ENCODE measurements at regions not wholly inside any gene's neighbourhood (a gene's known extent, or its start where the extent isn't known, plus 50 kb on each side); places are given as distances from the start of the nearest gene placed in this dataset.

GRCh38 chr13:110774490-110774889 lies 61.0 kb downstream of the ING1 start:
- Histone ChIP-seq H3K4me3 (no peak overlapping the region), H3K27me3 (ENCODE audit: control insufficient read depth in 2 of 2, insufficient read depth in 2 of 2, low read length in 2 of 2) (peaks cover 14 to 33% of the 10 kb centered on the region in 2 experiments), H3K27ac (ENCODE audit: extremely low read depth, low read depth, low read length) (no peak overlapping the region), H3K9me3 (replicated peaks; ENCODE audit: control insufficient read depth, insufficient read depth, low read depth, low read length) (no peaks in the 10 kb centered on the region), H2AFZ (ENCODE audit: low read depth, low read length) (no peak overlapping the region), H3K4me1 (replicated peaks in 1 of 2; ENCODE audit: control insufficient read depth in 2 of 2, insufficient read depth in 2 of 2, low read length in 2 of 2) (no peaks in the 10 kb centered on the region; a peak in 1 of 5 replicates), H3K9ac (ENCODE audit: insufficient read depth in 1 of 2, low read depth in 2 of 2, low read length in 2 of 2) (no peak overlapping the region), H3K79me2 (ENCODE audit: control insufficient read depth, insufficient read depth, low read length) (no peaks in the 10 kb centered on the region), H4K20me1 (replicated peaks; ENCODE audit: control insufficient read depth, insufficient read depth, low read length) (no peaks in the 10 kb centered on the region; the same call in 1 of the 2 replicates), H3K4me2 (ENCODE audit: insufficient read depth, low read length) (no peak overlapping the region), H3K36me3 (ENCODE audit: control insufficient read depth, insufficient read depth, low read length) (no peaks in the 10 kb centered on the region), H3K9me1 (ENCODE audit: control insufficient read depth, insufficient read depth, low read length) (no peaks in the 10 kb centered on the region)
- ChIA-PET CTCF (ENCODE audit: low intra/inter-chr PET ratio) (no interaction called here), POLR2A (no interaction called here)
- DNase-seq (ENCODE audit: extremely low read depth in 1 of 4, low spot score in 3 of 4) (no peak), ATAC-seq (no peak), FAIRE-seq (no peak)
- BruUV-seq (replicated peaks), result no TSS peak
- in situ Hi-C loops (cut with MboI) (no loop called here), intact Hi-C loops (cut with micrococcal nuclease) (no loop called here)
- 0% methylated on average over 5 of the region's 6 CpGs for WGBS (ENCODE audit: insufficient coverage, low coverage, missing lambda C conversion rate)
- no peak for TF ChIP-seq TRIM24 (IDR thresholded peaks at IDR 0.05)
- no peak for TF ChIP-seq SRSF7 (optimal IDR thresholded peaks at IDR 0.05; ENCODE audit: low read depth, low read length)
- no peak for TF ChIP-seq FOXO4 (CRISPR knock-in tag; IDR thresholded peaks at IDR 0.05)
- TF ChIP-seq ZNF639 (CRISPR knock-in tag; conservative IDR thresholded peaks at IDR 0.05 in 1 of 2, IDR thresholded peaks at IDR 0.05 in 1 of 2), result no peak
- no peak for TF ChIP-seq PHB (CRISPR knock-in tag; IDR thresholded peaks at IDR 0.05)
- no peak for TF ChIP-seq E2F5 (CRISPR knock-in tag; IDR thresholded peaks at IDR 0.05)
- no peak for TF ChIP-seq ZNF668 (CRISPR knock-in tag; IDR thresholded peaks at IDR 0.05)
- TF ChIP-seq RBFOX2 (IDR thresholded peaks at IDR 0.05; ENCODE audit: low read depth, low read length), result no peak
- no peak for TF ChIP-seq XRCC3 (IDR thresholded peaks at IDR 0.05)
- TF ChIP-seq NFXL1 (CRISPR knock-in tag; IDR thresholded peaks at IDR 0.05), result no peak
